Esophagus squamous epithelium (tissue), 5 donors: ENCODE measurements at regions not wholly inside any gene's neighbourhood (a gene's known extent, or its start where the extent isn't known, plus 50 kb on each side); places are given as distances from the start of the nearest gene placed in this dataset.

Experiments used
- DNase-seq: peaks from one replicate; lab custom pipeline; 2025; lab: John Stamatoyannopoulos, UW
- H3K27ac ChIP-seq, 4 donors: fragments of 200-600 bp; sonication (generic); one replicate each; pipeline ENCODE4 v1.5.1; 2016 to 2019; ENCODE audit warnings: mild to moderate bottlenecking in 1 of 4
- H3K27me3 ChIP-seq, 4 donors: fragments of 200-600 bp; sonication (generic); 1 replicate in 3 of 4; 2 replicates in 1 of 4; pipeline versions ENCODE4 v1.5.1 to v1.6.0; 2017 to 2021; ENCODE audit warnings: antibody characterized with exemption in 1 of 4
- H3K36me3 ChIP-seq, 3 donors: fragments of 200-600 bp; sonication (generic); one replicate each; pipeline ENCODE4 v1.5.1; 2016 to 2019
- H3K4me1 ChIP-seq, 3 donors: fragments of 200-600 bp; sonication (generic); one replicate each; pipeline ENCODE4 v1.5.1; 2017 to 2019
- H3K4me3 ChIP-seq, 4 donors: fragments of 200-600 bp; sonication (generic); 1 replicate in 3 of 4; 2 replicates in 1 of 4; pipeline ENCODE4 v1.5.1; 2016 to 2019; ENCODE audit warnings: mild to moderate bottlenecking in 2 of 4, moderate library complexity in 1 of 4
- H3K9me3 ChIP-seq, 3 donors: fragments of 200-600 bp; sonication (generic); one replicate each; pipeline ENCODE4 v1.5.1; 2016 to 2019
- CTCF ChIP-seq, 6 experiments: fragments of 450-650 bp in 4 of 6; fragments of 200-600 bp in 2 of 6; sonication (generic) in 2 of 6; IDR thresholded peaks; one replicate each; pipeline ENCODE4 v1.5.1; 2016 to 2019; ENCODE audit warnings: antibody characterized with exemption in 6 of 6, mild to moderate bottlenecking in 4 of 6, moderate library complexity in 4 of 6
- POLR2A ChIP-seq, 4 donors: fragments of 450-650 bp; IDR thresholded peaks; one replicate each; pipeline ENCODE4 v1.6.1; 2017; ENCODE audit warnings: antibody characterized with exemption in 4 of 4, mild to moderate bottlenecking in 4 of 4, moderate library complexity in 3 of 4
- whole genome bisulfite sequencing, 2 donors: methylation state at CpG; one replicate each; pipeline ENCODE4 v1.1.5; 2018; 5-methylcytosine and 5-hydroxymethylcytosine counted together
- intact Hi-C: fragments of 100-400 bp; cut with DNase I; formaldehyde crosslinking; loops from one replicate; pipeline ENCODE4 v1.15.0; 2022
- donor health status: DM: yes; HTN: yes; CAD: no.

GRCh38 chr2:136243638-136244535 is 125.9 kb upstream of the CXCR4 start:
- no peak for DNase-seq
- TF ChIP-seq CTCF (IDR thresholded peaks at IDR 0.05) = no peak
- TF ChIP-seq POLR2A (IDR thresholded peaks at IDR 0.05) = no peak
- Histone ChIP-seq H3K4me1 (peaks cover 0 to 17% (median 3%) of the 10 kb centered on the region in 3 donors), H3K9me3 (no peaks in the 10 kb centered on the region), H3K27me3 (no peaks in the 10 kb centered on the region), H3K4me3 (no peak overlapping the region), H3K27ac (no peak overlapping the region), H3K36me3 (no peaks in the 10 kb centered on the region)
- intact Hi-C loops = no loop called here
- 60 to 79% methylated on average over 10 to 16 of the region's 16 CpGs for WGBS, 2 donors

- TF ChIP-seq POLR2A (IDR thresholded peaks at IDR 0.05) (peak in 1 of 4 donors; percentile 29), CTCF (IDR thresholded peaks at IDR 0.05) (no peak)
- Histone ChIP-seq H3K4me1 (peaks cover 7 to 28% (median 12%) of the 10 kb centered on the region in 3 donors), H3K4me3 (no peak overlapping the region), H3K9me3 (no peaks in the 10 kb centered on the region), H3K36me3 (no peaks in the 10 kb centered on the region), H3K27ac (no peak overlapping the region), H3K27me3 (no peaks in the 10 kb centered on the region)
- DNase-seq = no peak
- 83 to 84% methylated on average over 7 to 9 of the region's 10 CpGs for WGBS, 2 donors
- intact Hi-C loops = no loop called here
Measured at GRCh38 chr2:136242687-136243277, 124.8 kb upstream of the CXCR4 start.

GRCh38 chr2:136242100-136242499 is 124.2 kb upstream of the CXCR4 start:
- 85 to 91% methylated on average over 4 of the region's 4 CpGs for WGBS, 2 donors
- H3K27ac ChIP-seq = no peak overlapping the region
- DNase-seq = no peak
- H3K9me3 ChIP-seq = no peaks in the 10 kb centered on the region
- H3K4me1 ChIP-seq = peaks cover 7 to 29% (median 12%) of the 10 kb centered on the region in 3 donors
- no peaks in the 10 kb centered on the region for H3K36me3 ChIP-seq
- no peaks in the 10 kb centered on the region for H3K27me3 ChIP-seq
- TF ChIP-seq POLR2A (IDR thresholded peaks at IDR 0.05) (no peak), CTCF (IDR thresholded peaks at IDR 0.05) (no peak)
- H3K4me3 ChIP-seq = no peak overlapping the region
- intact Hi-C loops = no loop called here

GRCh38 chr2:136239079-136239685 is 121.2 kb upstream of the CXCR4 start:
- Histone ChIP-seq H3K9me3 (no peaks in the 10 kb centered on the region), H3K4me3 (no peak overlapping the region), H3K27me3 (no peaks in the 10 kb centered on the region), H3K36me3 (no peaks in the 10 kb centered on the region), H3K27ac (peak overlapping the region in 3 of 4 donors; percentile 47 to 85 (median 72)), H3K4me1 (peaks cover 16 to 42% (median 23%) of the 10 kb centered on the region in 3 donors)
- intact Hi-C loops = no loop called here
- TF ChIP-seq POLR2A (IDR thresholded peaks at IDR 0.05) (peak in 1 of 4 donors; percentile 27), CTCF (IDR thresholded peaks at IDR 0.05) (no peak)
- 64 to 82% methylated on average over 3 of the region's 3 CpGs for WGBS, 2 donors
- no peak for DNase-seq
